ENCODE measurements at regions not wholly inside any gene's neighbourhood (a gene's known extent, or its start where the extent isn't known, plus 50 kb on each side); places are given as distances from the start of the nearest gene placed in this dataset.

DNA sequence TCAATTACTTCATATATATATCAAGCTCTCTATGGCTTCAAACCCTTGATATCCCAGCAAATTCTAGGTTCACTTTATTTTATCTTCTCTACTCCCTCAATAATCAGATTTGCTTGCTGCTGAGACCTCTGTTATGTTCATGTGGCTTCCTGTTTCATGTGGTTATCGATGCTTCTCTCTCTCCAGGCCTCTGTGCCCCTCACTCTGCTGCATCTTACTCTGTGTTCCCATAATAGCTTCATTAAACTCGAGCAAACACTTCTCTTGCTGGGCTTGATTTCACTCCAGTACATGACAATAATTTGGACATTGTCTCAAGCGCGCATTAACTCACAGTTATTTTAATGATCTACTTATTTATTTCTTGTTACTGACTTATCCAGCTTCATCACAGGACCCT lies 798.8 kb downstream of the CDH9 start:
- Histone ChIP-seq H3K4me1 (ENCODE audit: control insufficient read depth, insufficient read depth, low read length) (no peaks in the 10 kb centered on the region), H3K4me3 (ENCODE audit: low read length) (no peak overlapping the region), H3K27me3 (ENCODE audit: control insufficient read depth, insufficient read depth, low read length) (no peaks in the 10 kb centered on the region), H3K9me3 (ENCODE audit: control insufficient read depth, insufficient read depth, low read length) (peaks cover 16% of the 10 kb centered on the region), H3K27ac (ENCODE audit: low read length) (no peak overlapping the region), H3K36me3 (ENCODE audit: control insufficient read depth, insufficient read depth, low read length) (no peaks in the 10 kb centered on the region)
- no peak overlapping the region for H3K27ac Mint-ChIP-seq
- H3K36me3 Mint-ChIP-seq = peaks cover 7% of the 10 kb centered on the region
- H3K4me3 Mint-ChIP-seq = no peak overlapping the region
- no peak for ATAC-seq
- H3K27me3 Mint-ChIP-seq (ENCODE audit: low read depth in 2 of 2) = no peaks in the 10 kb centered on the region
- DNase-seq = no peak
- intact Hi-C loops (cut with micrococcal nuclease) = no loop called here
- H3K9me3 Mint-ChIP-seq = peaks cover 11 to 18% of the 10 kb centered on the region in 2 donors
- H3K4me1 Mint-ChIP-seq = no peaks in the 10 kb centered on the region
- TF ChIP-seq, protein P1, sequence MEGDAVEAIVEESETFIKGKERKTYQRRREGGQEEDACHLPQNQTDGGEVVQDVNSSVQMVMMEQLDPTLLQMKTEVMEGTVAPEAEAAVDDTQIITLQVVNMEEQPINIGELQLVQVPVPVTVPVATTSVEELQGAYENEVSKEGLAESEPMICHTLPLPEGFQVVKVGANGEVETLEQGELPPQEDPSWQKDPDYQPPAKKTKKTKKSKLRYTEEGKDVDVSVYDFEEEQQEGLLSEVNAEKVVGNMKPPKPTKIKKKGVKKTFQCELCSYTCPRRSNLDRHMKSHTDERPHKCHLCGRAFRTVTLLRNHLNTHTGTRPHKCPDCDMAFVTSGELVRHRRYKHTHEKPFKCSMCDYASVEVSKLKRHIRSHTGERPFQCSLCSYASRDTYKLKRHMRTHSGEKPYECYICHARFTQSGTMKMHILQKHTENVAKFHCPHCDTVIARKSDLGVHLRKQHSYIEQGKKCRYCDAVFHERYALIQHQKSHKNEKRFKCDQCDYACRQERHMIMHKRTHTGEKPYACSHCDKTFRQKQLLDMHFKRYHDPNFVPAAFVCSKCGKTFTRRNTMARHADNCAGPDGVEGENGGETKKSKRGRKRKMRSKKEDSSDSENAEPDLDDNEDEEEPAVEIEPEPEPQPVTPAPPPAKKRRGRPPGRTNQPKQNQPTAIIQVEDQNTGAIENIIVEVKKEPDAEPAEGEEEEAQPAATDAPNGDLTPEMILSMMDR (IDR thresholded peaks at IDR 0.05) = no peak
- 72% methylated on average over 4 of the region's 4 CpGs for whole genome bisulfite sequencing (ENCODE audit: insufficient coverage)

DNA sequence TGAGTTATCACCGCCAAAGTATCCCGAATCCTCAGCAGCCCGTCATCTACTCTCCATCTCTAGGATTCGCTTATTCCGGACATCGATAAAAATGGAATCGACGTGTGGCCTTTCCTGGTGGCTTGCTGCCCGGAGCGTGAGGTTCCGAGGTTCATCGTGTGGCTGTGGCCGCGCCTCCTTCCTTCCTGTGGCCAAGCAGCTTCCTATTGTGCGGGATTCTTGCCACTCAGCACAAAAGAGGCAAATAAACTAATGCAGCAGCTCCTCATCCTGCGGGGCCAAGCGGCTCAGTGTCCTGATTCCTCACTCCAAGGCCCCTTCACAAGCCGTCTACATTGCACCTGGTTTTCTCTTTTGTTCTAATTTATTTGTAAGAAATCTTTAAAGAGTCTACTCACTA lies 800.9 kb downstream of the CDH9 start:
- WGBS (ENCODE audit: insufficient coverage) = 81% methylated on average over 17 of the region's 18 CpGs
- TF ChIP-seq, protein P1 (IDR thresholded peaks at IDR 0.05) = no peak
- H3K27ac ChIP-seq (ENCODE audit: low read length) = no peak overlapping the region
- H3K27ac Mint-ChIP-seq = no peak overlapping the region
- H3K4me3 ChIP-seq (ENCODE audit: low read length) = no peak overlapping the region
- peaks cover 15% of the 10 kb centered on the region for H3K36me3 Mint-ChIP-seq
- ATAC-seq = no peak
- no peaks in the 10 kb centered on the region for H3K4me1 Mint-ChIP-seq
- no peak for DNase-seq
- H3K4me1 ChIP-seq (ENCODE audit: control insufficient read depth, insufficient read depth, low read length) = no peaks in the 10 kb centered on the region
- no peaks in the 10 kb centered on the region for H3K27me3 ChIP-seq (ENCODE audit: control insufficient read depth, insufficient read depth, low read length)
- H3K9me3 ChIP-seq (ENCODE audit: control insufficient read depth, insufficient read depth, low read length) = peaks cover 23% of the 10 kb centered on the region
- intact Hi-C loops (cut with micrococcal nuclease) = no loop called here
- H3K4me3 Mint-ChIP-seq = no peak overlapping the region
- H3K27me3 Mint-ChIP-seq (ENCODE audit: low read depth in 2 of 2) = no peaks in the 10 kb centered on the region
- H3K9me3 Mint-ChIP-seq = peaks cover 18 to 26% of the 10 kb centered on the region in 2 donors
- H3K36me3 ChIP-seq (ENCODE audit: control insufficient read depth, insufficient read depth, low read length) = no peaks in the 10 kb centered on the region

DNA sequence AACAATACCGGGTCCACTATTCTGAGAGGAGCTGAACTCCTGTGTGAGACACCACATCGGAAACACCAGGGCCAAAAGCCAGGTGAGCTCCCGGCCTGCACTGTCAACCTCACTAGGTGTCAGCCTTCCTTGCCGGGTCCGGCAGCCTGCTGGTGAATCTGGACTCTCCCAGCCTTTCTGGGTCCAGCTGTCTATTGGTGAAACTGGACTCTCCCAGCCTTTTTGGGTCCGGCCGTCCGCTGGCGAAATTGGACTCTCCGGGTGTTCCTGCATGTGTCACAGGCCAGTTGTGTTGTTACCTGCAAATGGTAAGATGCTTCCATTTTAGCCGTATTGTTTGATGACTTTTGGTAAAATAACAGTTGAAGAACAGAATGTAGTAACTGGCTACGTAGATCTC lies 801.5 kb downstream of the CDH9 start:
- TF ChIP-seq, protein P1 (IDR thresholded peaks at IDR 0.05) = no peak
- Mint-ChIP-seq H3K36me3 (peaks cover 15% of the 10 kb centered on the region), H3K4me3 (no peak overlapping the region), H3K27ac (no peak overlapping the region), H3K9me3 (peaks cover 18 to 28% of the 10 kb centered on the region in 2 donors), H3K27me3 (ENCODE audit: low read depth in 2 of 2) (no peaks in the 10 kb centered on the region), H3K4me1 (no peaks in the 10 kb centered on the region)
- WGBS (ENCODE audit: insufficient coverage) = 96% methylated on average over 12 of the region's 12 CpGs
- H3K4me1 ChIP-seq (ENCODE audit: control insufficient read depth, insufficient read depth, low read length) = no peaks in the 10 kb centered on the region
- no peaks in the 10 kb centered on the region for H3K36me3 ChIP-seq (ENCODE audit: control insufficient read depth, insufficient read depth, low read length)
- no peaks in the 10 kb centered on the region for H3K27me3 ChIP-seq (ENCODE audit: control insufficient read depth, insufficient read depth, low read length)
- ATAC-seq (no peak), DNase-seq (no peak)
- no peak overlapping the region for H3K4me3 ChIP-seq (ENCODE audit: low read length)
- peaks cover 29% of the 10 kb centered on the region for H3K9me3 ChIP-seq (ENCODE audit: control insufficient read depth, insufficient read depth, low read length)
- H3K27ac ChIP-seq (ENCODE audit: low read length) = no peak overlapping the region
- intact Hi-C loops (cut with micrococcal nuclease) = no loop called here

DNA sequence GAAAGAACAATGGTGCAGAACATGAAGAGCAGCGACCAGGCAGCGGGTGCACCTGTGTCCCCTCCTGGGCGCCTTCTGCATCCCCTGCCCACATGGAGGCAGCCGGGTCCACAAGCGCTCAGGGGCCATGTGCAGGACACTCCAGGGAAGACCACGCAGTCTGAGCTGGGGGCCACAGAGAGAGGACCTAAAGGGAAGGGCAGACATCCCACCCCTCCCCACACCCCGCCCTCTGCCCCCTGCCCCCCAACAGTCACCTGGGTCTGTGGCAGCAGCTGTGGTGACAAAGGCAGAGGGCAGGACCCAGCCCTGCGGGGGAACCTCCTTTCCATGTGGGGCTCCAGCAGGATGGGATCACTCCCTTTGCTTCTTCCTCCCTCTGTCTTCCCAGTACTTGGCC lies 805.7 kb downstream of the CDH9 start:
- Mint-ChIP-seq H3K4me3 (no peak overlapping the region), H3K27me3 (ENCODE audit: low read depth in 2 of 2) (no peaks in the 10 kb centered on the region), H3K27ac (no peak overlapping the region), H3K4me1 (peaks cover 0 to 2% of the 10 kb centered on the region in 2 donors), H3K9me3 (peaks cover 15 to 22% of the 10 kb centered on the region in 2 donors), H3K36me3 (peaks cover 13% of the 10 kb centered on the region)
- H3K9me3 ChIP-seq (ENCODE audit: control insufficient read depth, insufficient read depth, low read length) = peaks cover 43% of the 10 kb centered on the region
- 91% methylated on average over 7 of the region's 8 CpGs for WGBS (ENCODE audit: insufficient coverage)
- no peak for ATAC-seq
- intact Hi-C loops (cut with micrococcal nuclease) = no loop called here
- no peak overlapping the region for H3K4me3 ChIP-seq (ENCODE audit: low read length)
- no peaks in the 10 kb centered on the region for H3K36me3 ChIP-seq (ENCODE audit: control insufficient read depth, insufficient read depth, low read length)
- H3K27ac ChIP-seq (ENCODE audit: low read length) = no peak overlapping the region
- DNase-seq = no peak
- H3K4me1 ChIP-seq (ENCODE audit: control insufficient read depth, insufficient read depth, low read length) = no peaks in the 10 kb centered on the region
- H3K27me3 ChIP-seq (ENCODE audit: control insufficient read depth, insufficient read depth, low read length) = no peaks in the 10 kb centered on the region
- TF ChIP-seq, protein P1 (IDR thresholded peaks at IDR 0.05) = no peak
